ENCODE measurements at regions not wholly inside any gene's neighbourhood (a gene's known extent, or its start where the extent isn't known, plus 50 kb on each side); places are given as distances from the start of the nearest gene placed in this dataset.

GRCh38 chr21:27648560-27648959 is 681.7 kb upstream of the ADAMTS5 start:
- DNase-seq (ENCODE audit: low read depth, low spot score), result no peak

GRCh38 chr21:27647921-27648320 is 681.0 kb upstream of the ADAMTS5 start:
- no peak for DNase-seq (ENCODE audit: low read depth, low spot score)

GRCh38 chr21:27647401-27647800 is 680.5 kb upstream of the ADAMTS5 start:
- no peak for DNase-seq (ENCODE audit: low read depth, low spot score)

- DNase-seq (ENCODE audit: low read depth, low spot score), result no peak
Observed at GRCh38 chr21:27646691-27647090, 679.8 kb upstream of the ADAMTS5 start.

GRCh38 chr21:27646056-27646455 is 679.2 kb upstream of the ADAMTS5 start:
- DNase-seq (ENCODE audit: low read depth, low spot score), result no peak

- no peak for DNase-seq (ENCODE audit: low read depth, low spot score)
Observed at GRCh38 chr21:27645285-27645684, 678.4 kb upstream of the ADAMTS5 start.

GRCh38 chr21:27643326-27643725 is 676.4 kb upstream of the ADAMTS5 start:
- DNase-seq (ENCODE audit: low read depth, low spot score), result no peak

GRCh38 chr21:27639286-27639685 is 672.4 kb upstream of the ADAMTS5 start:
- no peak for DNase-seq (ENCODE audit: low read depth, low spot score)

GRCh38 chr21:27636656-27637055 is 669.8 kb upstream of the ADAMTS5 start:
- no peak for DNase-seq (ENCODE audit: low read depth, low spot score)

GRCh38 chr21:27633631-27634030 is 666.7 kb upstream of the ADAMTS5 start:
- no peak for DNase-seq (ENCODE audit: low read depth, low spot score)

- DNase-seq (ENCODE audit: low read depth, low spot score), result no peak
Observed at GRCh38 chr21:27631471-27631870, 664.6 kb upstream of the ADAMTS5 start.

GRCh38 chr21:27622631-27623030 is 655.7 kb upstream of the ADAMTS5 start:
- no peak for DNase-seq (ENCODE audit: low read depth, low spot score)

- no peak for DNase-seq (ENCODE audit: low read depth, low spot score)
Observed at GRCh38 chr21:27614231-27614630, 647.3 kb upstream of the ADAMTS5 start.

- no peak for DNase-seq (ENCODE audit: low read depth, low spot score)
Observed at GRCh38 chr21:27606422-27606821, 639.5 kb upstream of the ADAMTS5 start.

GRCh38 chr21:27596196-27596595 is 629.3 kb upstream of the ADAMTS5 start:
- DNase-seq (ENCODE audit: low read depth, low spot score), result no peak

GRCh38 chr21:27595716-27596115 is 628.8 kb upstream of the ADAMTS5 start:
- no peak for DNase-seq (ENCODE audit: low read depth, low spot score)

- no peak for DNase-seq (ENCODE audit: low read depth, low spot score)
Observed at GRCh38 chr21:27590271-27590670, 623.4 kb upstream of the ADAMTS5 start.

- DNase-seq (ENCODE audit: low read depth, low spot score), result no peak
Observed at GRCh38 chr21:27589781-27590180, 622.9 kb upstream of the ADAMTS5 start.

GRCh38 chr21:27586986-27587385 is 620.1 kb upstream of the ADAMTS5 start:
- DNase-seq (ENCODE audit: low read depth, low spot score), result no peak

GRCh38 chr21:27586326-27586725 is 619.4 kb upstream of the ADAMTS5 start:
- DNase-seq (ENCODE audit: low read depth, low spot score), result no peak

- no peak for DNase-seq (ENCODE audit: low read depth, low spot score)
Observed at GRCh38 chr21:27584256-27584655, 617.4 kb upstream of the ADAMTS5 start.

GRCh38 chr21:27582948-27583430 is 616.1 kb upstream of the ADAMTS5 start:
- no peak for DNase-seq (ENCODE audit: low read depth, low spot score)

- no peak for DNase-seq (ENCODE audit: low read depth, low spot score)
Observed at GRCh38 chr21:27582246-27582947, 615.5 kb upstream of the ADAMTS5 start.

GRCh38 chr21:27581168-27581567 is 614.3 kb upstream of the ADAMTS5 start:
- no peak for DNase-seq (ENCODE audit: low read depth, low spot score)

Measured in iPS DF 19.7 (cell line).